ENCODE measurements at regions not wholly inside any gene's neighbourhood (a gene's known extent, or its start where the extent isn't known, plus 50 kb on each side); places are given as distances from the start of the nearest gene placed in this dataset.

- no peak for TF ChIP-seq TAF1 (IDR thresholded peaks at IDR 0.05; ENCODE audit: low read depth, low read length)
- no peak for TF ChIP-seq POLR2A (IDR thresholded peaks at IDR 0.05; ENCODE audit: low read depth, low read length)
- no peak for TF ChIP-seq POLR2AphosphoS5 (IDR thresholded peaks at IDR 0.05; ENCODE audit: low read depth, low read length)
- TF ChIP-seq SPI1 (IDR thresholded peaks at IDR 0.05; ENCODE audit: low read depth, low read length) = no peak
Observed at GRCh38 chr17:13922885-13923284, 146.4 kb upstream of the COX10 start.
